Activated CD8-positive, alpha-beta memory T cell treated with anti-CD3 and anti-CD28 coated beads, Interleukin-2, amount 50 U/mL, for 1 hour (primary cell): ENCODE measurements at regions not wholly inside any gene's neighbourhood (a gene's known extent, or its start where the extent isn't known, plus 50 kb on each side); places are given as distances from the start of the nearest gene placed in this dataset.

Source experiments
- DNase-seq: peaks from one replicate; pipeline ENCODE4 v3.0.0-alpha.2; 2020; ENCODE audit errors: extremely low read depth

DNA sequence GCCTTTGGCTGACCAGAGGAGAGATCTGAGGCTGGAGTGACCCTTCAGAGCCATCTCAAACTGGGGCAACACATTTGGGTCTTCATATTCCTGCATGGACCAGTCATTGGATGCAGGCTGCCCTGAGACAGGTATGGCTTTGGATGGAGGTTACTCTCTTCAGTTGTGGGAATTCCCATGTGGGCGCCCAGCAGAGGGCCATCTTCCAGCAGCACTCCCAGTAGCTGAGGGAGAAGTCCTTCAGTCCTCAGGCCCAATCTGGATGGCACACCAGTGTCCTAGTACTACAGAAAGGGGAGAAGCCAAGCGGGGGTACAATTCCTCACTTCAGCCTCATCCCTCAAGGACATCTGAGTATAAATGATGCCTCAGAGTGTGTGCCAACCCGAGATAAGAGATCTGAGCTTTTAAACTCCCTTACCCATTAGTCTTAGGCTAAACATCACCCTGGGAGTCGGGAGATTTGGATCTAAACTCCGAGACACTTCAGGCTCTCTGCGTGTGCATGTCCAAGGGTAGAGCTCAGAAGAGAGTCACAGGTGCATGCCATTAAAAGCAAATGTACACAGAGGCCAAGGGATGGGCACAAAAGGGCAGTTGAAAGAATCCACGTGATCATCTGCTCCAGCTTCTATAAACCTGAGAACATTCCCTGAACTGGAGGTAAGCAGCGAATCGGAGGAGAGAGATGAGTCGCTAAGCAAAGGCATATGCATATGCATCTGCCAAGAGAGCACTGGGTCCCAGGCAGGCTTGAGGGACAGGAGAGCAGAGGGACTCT lies 204.6 kb downstream of the CD83 start:
- no peak for DNase-seq

DNA sequence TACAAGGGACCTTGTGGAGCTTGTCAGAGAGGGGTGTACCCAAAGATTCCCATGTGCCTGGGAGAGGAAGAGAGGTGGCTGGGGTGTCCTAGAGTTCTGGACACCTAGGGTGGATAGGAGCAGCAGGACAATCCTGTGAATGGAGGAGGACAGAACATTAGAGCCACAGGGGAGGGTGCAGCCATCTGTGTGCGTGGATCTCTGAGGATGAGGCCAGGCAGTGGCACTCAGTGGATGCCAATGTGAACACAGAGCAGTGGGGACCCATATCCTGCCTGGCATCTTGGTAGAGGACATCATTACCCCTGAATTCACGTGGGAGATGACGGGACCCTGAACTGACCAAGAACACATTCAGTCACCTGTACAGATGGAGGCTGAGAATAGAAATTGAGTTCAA lies 205.3 kb downstream of the CD83 start:
- no peak for DNase-seq

DNA sequence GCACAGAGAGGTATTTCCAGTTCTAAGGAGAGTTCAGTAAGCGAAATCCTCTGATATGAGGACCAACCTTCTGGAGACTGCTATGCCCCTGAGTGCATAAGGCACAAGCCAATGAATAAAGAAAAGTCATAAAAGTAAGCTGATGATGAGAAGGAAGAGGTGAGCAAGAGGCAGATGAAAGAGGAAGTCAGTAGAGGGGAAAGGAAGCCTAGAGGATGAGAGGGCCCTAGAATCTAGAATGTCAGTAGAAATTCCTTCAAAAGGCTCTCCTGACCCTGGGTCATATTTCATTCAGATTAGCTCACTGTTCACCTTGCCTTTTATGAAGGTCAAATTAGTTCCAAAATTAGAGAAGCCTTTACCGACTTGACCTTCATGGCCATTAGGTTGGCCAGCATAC lies 209.2 kb downstream of the CD83 start:
- no peak for DNase-seq

DNA sequence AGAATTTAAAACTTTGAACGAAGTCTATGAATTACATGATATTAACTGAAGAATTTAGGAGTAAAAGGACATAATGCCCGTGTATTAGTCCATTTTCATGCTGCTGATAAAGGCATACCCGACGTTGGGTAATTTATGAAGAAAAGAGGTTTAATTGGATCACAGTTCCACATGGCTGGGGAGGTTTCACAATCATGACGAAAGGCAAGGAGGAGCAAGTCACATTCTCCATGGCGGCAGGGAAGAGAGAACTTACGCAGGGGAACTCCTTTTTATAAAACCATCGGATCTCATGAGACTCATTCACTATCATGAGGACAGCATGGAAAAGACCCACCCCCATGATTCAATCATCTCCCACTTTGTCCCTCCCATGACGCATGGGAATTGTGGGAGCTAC lies 210.6 kb downstream of the CD83 start:
- no peak for DNase-seq

DNA sequence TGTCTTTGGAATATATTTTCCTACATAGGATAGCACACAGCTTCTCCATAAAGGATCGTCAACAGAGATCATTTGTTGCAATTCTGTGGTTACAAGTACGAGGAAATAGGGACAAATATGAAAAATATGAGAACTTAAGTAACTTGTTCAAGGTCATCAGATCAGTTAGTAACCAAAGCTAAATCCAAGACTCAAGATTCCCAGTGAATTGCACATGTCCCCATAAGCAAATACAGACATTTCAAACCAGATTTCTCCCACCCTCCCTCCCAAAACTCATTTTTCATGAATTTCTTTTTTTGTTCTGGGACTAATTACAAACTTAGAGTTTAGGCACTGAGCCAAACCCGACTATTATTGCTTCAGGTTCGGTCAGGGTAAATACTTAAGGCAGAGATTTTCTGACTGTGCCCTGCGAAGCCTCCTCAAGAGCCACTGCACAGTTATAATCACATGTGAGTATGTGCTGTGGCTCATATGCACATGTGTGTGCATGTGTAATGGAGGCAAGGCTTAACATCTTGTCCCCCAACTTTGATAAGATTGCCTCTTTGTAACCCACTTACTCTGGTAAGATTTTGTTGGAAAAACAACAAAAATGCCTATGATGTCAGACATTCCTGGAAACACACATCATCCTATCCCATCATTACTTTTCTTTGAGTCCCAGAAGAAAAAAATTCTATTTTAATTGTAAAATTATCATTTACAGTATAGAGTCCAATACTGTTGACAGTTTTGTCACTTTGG lies 216.2 kb downstream of the CD83 start:
- no peak for DNase-seq

DNA sequence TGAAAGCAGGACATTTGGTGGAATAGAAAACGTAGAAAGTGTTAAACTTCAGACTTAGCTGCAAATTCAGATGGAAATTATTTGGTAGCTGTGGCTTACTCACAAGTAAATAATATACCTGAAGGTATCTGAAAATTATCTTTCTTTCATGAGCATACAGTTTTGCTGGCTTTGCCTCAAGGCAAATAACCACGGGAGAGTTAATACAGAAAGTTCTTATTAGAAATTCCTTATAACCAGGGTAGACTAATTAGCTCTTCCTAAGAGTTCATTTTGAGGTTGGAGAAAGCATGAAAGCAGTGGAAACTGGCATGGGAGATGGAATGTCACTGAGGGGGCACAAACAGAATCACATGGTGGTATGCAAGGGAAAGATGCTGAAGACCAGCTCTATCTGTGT lies 217.5 kb downstream of the CD83 start:
- no peak for DNase-seq

DNA sequence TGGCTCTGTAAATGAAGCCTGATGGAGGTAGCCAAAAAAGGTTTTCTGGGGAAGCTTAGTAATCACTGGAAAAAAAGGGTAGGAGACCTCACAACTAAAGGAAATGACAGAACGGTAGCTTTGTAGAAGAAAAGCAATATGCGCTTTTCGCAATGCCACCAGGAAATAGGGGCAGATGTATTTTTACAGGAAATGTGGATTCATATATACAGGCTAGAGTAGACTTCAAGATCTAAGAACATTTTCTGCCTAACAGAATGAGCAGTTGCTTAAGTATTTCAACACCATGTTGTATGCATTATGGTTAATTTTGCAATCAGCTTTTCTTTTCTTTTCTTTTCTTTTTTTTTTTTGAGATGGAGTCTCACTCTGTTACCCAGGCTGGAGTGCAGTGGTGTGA lies 219.6 kb downstream of the CD83 start:
- DNase-seq: no peak

DNA sequence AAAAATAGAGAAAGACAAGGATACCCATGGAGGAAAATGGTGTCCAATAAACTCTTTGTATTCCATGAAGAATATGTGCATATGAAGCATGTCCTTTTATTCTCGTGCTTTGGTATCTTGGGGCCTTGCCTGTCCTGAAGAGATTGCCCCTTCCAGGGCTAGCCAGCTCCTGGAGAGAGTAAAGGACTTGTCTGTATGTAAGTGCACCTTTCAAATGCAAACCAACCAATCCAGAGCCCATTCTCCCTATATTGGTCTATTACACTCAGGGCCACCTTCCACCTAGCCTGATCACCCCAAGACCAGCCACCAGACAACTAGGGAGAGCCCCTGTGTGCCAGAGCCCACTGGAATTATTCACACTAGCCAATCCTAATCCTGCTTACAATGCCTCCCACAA lies 221.6 kb downstream of the CD83 start:
- DNase-seq: no peak

DNA sequence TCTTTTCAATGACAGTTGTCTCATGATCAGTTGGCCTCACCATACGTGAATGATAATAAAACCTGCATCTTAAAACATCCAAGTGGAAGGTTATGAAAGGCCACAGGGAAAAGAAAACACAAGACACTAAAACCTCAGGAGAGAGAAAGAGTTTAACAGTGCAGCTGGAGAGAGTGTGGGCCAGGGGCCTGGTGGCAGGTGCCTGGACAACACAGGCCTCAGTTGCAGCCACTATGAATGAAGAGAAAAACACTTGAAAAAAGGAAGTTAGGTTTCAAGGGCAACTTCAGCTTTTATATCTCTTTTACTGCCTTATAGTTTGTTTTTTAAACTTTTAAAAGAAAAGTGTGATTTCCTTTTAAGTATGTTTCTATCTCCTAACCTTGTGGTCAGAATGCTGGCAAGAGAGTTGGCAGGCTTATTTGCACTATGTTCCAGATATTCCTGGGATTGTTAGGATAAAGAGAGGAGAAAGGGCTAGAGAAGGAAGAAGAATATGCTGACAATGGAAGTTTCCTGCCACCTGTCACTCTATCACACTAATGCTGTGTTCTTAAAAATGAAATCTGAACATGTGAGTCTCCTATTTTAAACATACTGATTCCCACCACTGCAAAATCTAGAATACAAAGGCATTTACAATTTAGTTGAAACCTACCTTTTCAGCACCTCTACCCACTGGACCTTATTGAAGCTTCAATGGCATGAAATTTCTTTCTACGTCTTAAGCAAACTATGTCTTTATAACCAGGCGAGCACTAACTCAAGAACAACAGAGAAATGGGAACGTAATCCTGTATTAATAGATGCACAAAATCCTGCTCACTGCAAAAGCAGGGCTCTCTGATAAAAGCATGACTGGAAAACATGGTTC lies 222.4 kb downstream of the CD83 start:
- DNase-seq: no peak

DNA sequence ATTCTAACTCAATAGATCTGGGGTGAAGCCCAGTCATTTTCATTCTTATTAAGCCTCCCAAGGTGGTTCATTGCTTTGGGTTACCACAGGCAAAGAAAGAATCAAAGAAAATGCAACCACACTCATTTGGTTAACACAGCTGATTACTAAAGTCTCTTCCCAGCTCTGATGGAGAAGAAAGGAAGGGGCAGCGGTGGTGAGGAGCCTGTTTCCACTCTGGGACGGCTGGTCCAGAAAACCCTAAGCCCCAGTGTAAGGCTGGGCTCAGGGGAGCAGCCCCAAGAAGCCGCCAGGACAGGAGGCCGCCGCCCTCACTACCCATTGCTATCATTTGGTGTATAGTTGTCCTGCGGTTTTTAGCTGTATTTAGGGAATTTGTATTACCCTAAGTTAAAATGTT lies 226.9 kb downstream of the CD83 start:
- DNase-seq: no peak

DNA sequence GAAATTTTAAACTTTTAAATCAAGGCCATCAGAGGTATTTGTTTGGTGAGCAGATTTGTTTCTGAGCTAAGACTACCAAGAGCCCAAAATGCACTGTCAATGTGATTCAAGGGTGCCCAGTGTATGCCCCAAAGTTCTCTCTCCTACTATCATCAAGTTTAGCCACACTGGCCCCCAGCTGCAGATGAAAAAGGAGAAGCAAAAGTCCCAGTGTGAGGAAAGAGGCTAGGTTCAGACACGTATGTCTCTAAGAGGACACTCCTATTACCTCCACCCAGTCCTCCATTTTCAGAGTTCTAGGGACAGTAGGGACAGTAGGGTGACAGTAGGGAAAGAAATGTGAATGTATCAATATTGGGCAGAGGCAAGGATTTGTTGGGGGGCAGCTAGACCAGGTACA lies 230.8 kb downstream of the CD83 start:
- no peak for DNase-seq

DNA sequence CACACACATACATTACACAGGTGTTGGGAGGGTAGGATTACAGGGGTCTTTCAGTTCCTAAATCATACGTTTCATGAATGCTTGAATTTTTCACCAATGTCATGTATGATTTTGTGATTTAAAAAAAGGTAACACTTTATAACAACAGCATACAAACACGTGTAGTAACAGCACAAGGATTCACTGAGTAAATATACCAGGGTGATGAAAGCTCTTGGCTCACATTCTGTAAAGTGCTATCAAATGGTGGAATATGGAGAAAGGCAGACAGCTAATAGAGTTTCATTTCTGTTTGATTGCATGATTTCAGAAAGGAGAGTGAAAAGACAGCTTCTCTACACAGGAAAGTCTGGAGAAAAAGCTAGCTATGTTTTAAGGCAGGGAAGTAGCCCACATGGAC lies 231.9 kb downstream of the CD83 start:
- no peak for DNase-seq

DNA sequence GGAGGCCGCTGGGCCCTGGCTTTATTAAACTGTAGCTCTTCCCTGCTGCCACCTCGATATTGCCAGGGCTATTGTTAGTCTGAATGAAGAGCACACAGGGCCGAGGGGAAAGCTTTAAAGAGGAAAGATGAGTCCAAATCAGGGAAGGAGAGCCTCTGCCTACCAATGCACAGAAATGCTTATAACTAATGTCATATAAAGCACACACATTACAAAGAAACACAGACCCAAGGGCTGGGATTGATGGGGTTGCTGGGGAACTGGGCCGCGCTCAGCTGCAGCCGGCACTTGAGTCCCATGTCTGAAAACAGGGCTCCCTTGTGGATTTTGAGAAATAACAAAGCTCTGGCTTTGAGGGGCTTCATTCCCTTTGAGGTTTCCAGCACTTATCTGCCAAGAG lies 232.6 kb downstream of the CD83 start:
- no peak for DNase-seq

DNA sequence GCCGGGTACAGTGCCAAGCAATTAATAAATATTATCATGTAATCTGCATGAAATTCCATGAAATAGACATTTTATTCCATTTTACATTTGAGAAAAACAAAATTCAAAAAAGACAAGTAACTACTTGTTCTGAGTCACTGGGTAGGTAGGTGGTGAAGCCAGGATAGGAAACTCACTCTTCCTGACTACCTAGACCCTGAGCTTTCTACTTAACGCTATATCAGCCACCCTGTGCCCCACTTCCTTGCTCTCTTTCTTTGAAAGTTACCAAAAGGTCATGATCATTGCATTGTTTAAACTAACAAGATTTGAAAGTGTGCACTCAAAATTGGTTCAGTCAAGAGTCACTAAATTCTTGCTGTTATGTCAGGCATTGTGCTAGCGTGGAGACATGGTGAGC lies 235.7 kb downstream of the CD83 start:
- DNase-seq: no peak

DNA sequence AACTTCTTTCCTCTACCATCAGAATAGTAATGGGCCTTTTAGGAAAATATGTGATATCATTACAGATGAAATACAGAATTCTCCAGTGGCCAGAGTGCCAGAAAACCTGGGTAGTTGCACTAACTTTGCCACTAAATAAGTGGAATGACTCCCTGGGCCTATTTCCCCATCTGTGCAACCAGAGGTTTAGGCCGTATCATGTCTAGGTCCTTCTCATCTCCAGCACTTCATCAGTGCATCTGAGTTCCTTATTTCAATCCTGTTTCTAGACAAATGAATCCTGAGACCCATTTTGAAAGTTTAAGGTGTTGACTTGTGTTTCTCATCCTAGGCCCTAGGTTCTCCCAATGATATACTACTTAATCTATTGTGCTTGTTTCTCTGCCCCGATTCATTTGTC lies 236.2 kb downstream of the CD83 start:
- DNase-seq: no peak

DNA sequence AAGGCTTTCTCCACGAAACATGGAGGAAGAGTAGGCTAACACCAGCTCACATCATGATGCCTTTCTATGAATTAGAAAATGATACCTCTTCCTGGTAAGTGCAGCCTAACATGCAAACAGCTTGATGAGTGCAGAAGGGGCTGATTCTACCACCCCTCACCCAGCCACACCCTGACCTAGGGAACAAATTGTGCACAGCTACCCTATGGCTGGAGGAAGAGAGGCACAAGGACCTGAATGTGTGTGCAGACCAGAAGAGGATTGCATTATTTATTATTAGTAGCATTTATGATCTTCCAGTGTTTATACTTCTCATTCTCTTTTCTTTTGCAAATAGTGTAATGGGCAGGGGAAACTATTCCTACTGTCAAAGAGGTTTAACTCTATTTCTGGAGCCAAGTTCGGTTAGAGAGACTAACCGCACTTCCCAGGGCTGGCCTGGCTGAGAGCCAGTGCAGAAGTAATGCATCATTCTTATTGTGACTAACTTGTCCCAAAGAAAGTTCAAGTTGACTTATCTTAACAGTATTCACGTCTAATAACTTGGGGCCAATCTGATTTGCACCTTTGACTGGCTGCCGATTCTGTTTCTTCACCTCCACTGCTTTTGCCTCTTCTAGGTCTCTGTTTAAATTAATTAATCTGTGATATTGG lies 237.5 kb downstream of the CD83 start:
- DNase-seq: no peak

DNA sequence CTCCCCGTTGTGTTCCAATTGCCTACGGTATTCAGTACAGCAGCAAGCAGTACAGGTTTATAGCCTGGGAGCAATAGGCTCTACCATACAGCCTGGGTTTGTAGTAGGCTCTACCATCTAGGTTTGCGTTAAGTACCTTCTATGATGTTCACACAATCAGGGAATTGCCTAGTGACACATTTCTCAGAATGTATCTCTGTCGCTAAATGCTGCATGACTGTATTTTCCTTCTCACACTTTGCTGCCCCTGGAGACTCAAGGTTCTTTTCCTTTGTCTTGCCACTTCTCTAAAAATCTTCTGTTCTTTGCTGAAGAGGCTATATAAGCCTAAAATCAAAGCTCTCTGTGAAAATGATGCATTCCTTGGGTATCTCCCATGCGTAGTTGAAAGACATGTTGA lies 241.9 kb downstream of the CD83 start:
- no peak for DNase-seq

DNA sequence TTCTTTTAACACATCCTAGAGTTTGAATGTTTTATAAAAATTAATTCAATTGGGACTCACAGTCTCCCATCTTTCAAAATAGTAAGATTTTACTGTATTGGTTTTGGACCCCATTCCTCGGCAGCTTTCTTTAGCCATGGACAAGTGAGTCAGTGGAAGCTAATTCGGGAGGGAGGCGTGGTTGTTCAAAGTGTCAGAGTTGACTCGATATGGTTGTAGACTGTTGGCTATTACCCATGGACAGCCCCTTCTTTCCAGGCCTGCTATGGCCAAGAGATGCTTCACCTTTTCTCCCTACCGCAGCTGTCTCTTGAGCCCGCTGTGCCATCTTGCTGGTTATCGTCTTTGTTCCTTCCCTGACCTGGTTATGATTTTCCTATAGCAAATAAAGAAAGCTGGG lies 243.0 kb downstream of the CD83 start:
- no peak for DNase-seq

DNA sequence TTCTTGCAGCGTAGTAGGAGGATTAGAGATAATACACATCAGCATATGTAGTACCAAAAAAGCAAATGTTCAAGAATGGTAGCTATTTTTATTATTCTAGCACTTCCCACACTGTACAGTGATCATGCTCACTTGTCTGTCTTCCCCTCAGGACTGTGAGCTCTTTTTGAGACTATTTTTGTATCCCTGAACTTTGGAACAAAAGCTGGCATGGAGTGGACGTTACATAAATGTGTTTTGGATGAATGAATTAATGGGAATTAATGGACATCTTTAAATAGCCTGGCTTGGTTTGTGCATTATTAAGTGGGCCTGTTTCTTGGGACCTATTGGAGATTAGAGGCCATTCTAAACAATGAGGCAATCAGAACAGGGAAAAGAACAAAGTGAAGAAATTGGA lies 243.7 kb downstream of the CD83 start:
- DNase-seq: no peak

DNA sequence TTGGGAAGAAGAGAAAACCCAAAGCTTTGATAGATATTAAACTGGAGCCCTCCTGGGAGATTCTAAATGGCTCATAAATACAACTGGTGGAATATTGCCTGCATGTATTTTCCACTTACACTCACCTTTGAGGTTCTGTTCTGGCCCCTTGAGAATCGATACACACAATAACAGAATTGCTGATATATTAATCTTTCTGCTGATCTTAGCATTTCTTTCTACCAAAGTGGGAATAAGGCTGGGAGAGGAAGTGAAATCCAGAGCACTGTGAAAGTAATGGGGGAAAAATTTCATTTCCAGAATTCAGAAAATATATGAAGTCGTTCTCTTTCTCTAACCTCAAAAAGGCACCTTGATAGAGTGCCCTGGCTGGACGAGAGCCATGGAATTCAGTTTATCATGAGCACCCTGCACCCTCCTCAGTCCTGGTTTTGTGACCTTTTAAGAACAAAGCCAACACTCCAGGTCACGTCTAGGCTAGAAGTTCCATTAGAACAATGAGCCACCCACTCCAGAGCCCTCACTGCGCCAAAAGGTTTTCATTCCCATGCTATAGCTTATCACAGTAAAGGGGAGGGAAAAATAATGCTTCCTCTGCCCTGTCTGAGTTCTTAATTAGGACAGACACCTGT lies 244.5 kb downstream of the CD83 start:
- no peak for DNase-seq

DNA sequence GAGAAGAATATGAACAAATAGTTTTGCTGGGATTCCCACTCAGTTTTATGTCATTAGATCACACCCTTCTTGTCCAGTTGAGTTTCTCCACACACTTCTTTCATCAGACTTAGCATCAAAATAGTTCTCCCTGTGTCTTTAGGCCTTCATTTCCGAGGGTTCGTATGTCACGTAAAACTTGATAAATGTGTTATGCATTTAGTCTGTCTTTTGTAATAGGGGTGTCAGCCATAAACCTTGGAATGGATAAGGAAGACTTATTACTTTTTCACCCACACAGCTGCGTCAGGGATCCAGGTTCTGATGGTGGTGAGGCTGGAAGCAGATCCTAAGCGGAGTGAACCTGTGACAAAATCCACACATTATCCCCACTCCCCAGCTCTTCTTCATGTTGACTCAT lies 246.8 kb downstream of the CD83 start:
- DNase-seq: no peak

DNA sequence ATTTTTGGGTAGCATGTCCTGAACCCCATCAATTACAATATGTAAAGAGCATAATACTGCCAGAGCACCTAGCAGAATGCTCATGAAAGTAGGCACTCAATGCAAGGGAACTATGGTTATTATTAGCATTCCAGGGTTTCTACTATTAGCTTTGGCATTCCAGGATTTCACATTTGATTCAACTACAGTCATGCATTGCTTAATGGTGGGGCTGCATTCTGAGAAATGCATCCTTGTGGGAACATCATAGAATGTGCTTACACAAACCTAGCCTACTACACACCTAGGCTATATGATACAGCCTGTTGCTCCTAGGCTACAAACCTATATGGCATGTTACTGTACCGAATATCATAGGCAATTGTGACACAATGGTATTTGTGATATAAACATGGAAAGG lies 247.8 kb downstream of the CD83 start:
- DNase-seq: no peak
